Upper lobe of left lung (tissue), 6 donors: ENCODE measurements at regions not wholly inside any gene's neighbourhood (a gene's known extent, or its start where the extent isn't known, plus 50 kb on each side); places are given as distances from the start of the nearest gene placed in this dataset.

Experiments
- ATAC-seq, 2 donors: fragments of 200-7000 bp; cut with Tn5 transposase; one replicate each; pipeline ENCODE4 v1.9.1; 2022; ENCODE audit warnings: mild to moderate bottlenecking in 2 of 2, moderate library complexity in 2 of 2; ENCODE audit not compliant: low FRiP score in 2 of 2
- DNase-seq, 2 donors: peaks; one replicate each; pipeline ENCODE4 v3.0.0-alpha.2; 2019 to 2020
- H3K27ac ChIP-seq, 4 donors: fragments of 200-600 bp; sonication (generic); one replicate each; pipeline ENCODE4 v1.5.1; 2016 to 2019
- H3K27me3 ChIP-seq, 4 donors: fragments of 200-600 bp; sonication (generic); one replicate each; pipeline ENCODE4 v1.5.1; 2017 to 2019
- H3K36me3 ChIP-seq, 4 donors: fragments of 200-600 bp; sonication (generic); one replicate each; pipeline ENCODE4 v1.5.1; 2016 to 2019
- H3K4me1 ChIP-seq, 4 donors: fragments of 200-600 bp; sonication (generic); one replicate each; pipeline ENCODE4 v1.5.1; 2018 to 2019
- H3K4me3 ChIP-seq, 4 donors: fragments of 200-600 bp; sonication (generic); one replicate each; pipeline ENCODE4 v1.5.1; 2017 to 2019; ENCODE audit warnings: mild to moderate bottlenecking in 2 of 4, moderate library complexity in 1 of 4
- H3K9me3 ChIP-seq, 4 donors: fragments of 200-600 bp; sonication (generic); one replicate each; pipeline ENCODE4 v1.5.1; 2018 to 2019
- EP300 ChIP-seq, 4 donors: sonication (generic); formaldehyde crosslinking; IDR thresholded peaks; one replicate each; pipeline ENCODE4 v1.5.1; 2017; ENCODE audit warnings: antibody characterized with exemption in 4 of 4, control low read depth in 2 of 4
- POLR2A ChIP-seq, 4 donors: fragments of 450-650 bp; IDR thresholded peaks; one replicate each; pipeline ENCODE4 v1.5.1; 2016 to 2017; ENCODE audit warnings: antibody characterized with exemption in 4 of 4, mild to moderate bottlenecking in 2 of 4
- POLR2AphosphoS5 ChIP-seq, 2 donors: sonication (generic); formaldehyde crosslinking; IDR thresholded peaks; one replicate each; pipeline ENCODE4 v1.5.1; 2017; ENCODE audit warnings: antibody characterized with exemption in 2 of 2
- WGBS, 2 donors: methylation state at CpG; one replicate each; pipeline ENCODE4 v1.1.5; 2017 to 2018; 5-methylcytosine and 5-hydroxymethylcytosine counted together
- TF ChIP-seq, protein P1 (sequence below), 6 experiments: fragments of 450-650 bp in 4 of 6; fragments of 200-600 bp in 2 of 6; sonication (generic) in 2 of 6; IDR thresholded peaks; one replicate each; pipeline ENCODE4 v1.5.1; 2016 to 2019; ENCODE audit warnings: antibody characterized with exemption in 6 of 6
- donor health status: DM: no; HTN: no; CAD: no; lungs with moderate emphysema.
- donor health status: DM: no; HTN: yes; CAD: no; lungs with severe emphysema.

- ATAC-seq (no peak), DNase-seq (no peak)
- 90 to 100% methylated on average over 2 of the region's 2 CpGs for whole genome bisulfite sequencing, 2 donors
- TF ChIP-seq, protein P1, sequence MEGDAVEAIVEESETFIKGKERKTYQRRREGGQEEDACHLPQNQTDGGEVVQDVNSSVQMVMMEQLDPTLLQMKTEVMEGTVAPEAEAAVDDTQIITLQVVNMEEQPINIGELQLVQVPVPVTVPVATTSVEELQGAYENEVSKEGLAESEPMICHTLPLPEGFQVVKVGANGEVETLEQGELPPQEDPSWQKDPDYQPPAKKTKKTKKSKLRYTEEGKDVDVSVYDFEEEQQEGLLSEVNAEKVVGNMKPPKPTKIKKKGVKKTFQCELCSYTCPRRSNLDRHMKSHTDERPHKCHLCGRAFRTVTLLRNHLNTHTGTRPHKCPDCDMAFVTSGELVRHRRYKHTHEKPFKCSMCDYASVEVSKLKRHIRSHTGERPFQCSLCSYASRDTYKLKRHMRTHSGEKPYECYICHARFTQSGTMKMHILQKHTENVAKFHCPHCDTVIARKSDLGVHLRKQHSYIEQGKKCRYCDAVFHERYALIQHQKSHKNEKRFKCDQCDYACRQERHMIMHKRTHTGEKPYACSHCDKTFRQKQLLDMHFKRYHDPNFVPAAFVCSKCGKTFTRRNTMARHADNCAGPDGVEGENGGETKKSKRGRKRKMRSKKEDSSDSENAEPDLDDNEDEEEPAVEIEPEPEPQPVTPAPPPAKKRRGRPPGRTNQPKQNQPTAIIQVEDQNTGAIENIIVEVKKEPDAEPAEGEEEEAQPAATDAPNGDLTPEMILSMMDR (IDR thresholded peaks at IDR 0.05): no peak
- TF ChIP-seq POLR2AphosphoS5 (IDR thresholded peaks at IDR 0.05) (no peak), EP300 (IDR thresholded peaks at IDR 0.05) (no peak), POLR2A (IDR thresholded peaks at IDR 0.05) (no peak)
- H3K27me3 ChIP-seq: no peaks in the 10 kb centered on the region
- no peaks in the 10 kb centered on the region for H3K4me1 ChIP-seq
- no peaks in the 10 kb centered on the region for H3K36me3 ChIP-seq
- H3K27ac ChIP-seq: no peak overlapping the region
- no peaks in the 10 kb centered on the region for H3K9me3 ChIP-seq
- H3K4me3 ChIP-seq: no peak overlapping the region
Measured at GRCh38 chr4:38510201-38510600, 153.8 kb upstream of the KLF3 start.

DNA sequence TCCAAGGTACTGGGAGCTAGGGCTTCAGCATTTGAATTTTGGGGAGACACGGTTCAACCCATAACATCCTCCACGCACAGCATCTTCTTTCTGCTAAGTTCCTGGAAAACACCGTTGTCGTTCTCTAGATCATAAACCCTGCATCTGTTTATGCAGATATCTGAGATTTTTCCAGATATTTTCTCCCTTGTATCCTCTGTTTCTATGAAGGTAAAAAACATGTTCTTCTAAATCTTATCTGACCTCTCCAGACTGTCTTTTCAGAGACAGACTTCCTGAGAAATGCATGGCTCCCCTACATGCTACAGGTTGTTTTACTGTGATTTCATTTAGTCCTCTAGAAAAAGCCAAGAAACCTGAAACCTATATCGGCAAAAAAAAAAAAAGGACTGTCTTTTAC lies 152.3 kb upstream of the KLF3 start:
- Histone ChIP-seq H3K9me3 (no peaks in the 10 kb centered on the region), H3K4me3 (no peak overlapping the region), H3K4me1 (no peaks in the 10 kb centered on the region), H3K27me3 (no peaks in the 10 kb centered on the region), H3K27ac (no peak overlapping the region), H3K36me3 (no peaks in the 10 kb centered on the region)
- WGBS, 2 donors: 71 to 90% methylated on average over 5 of the region's 5 CpGs
- ATAC-seq: no peak
- TF ChIP-seq POLR2A (IDR thresholded peaks at IDR 0.05) (no peak), POLR2AphosphoS5 (IDR thresholded peaks at IDR 0.05) (no peak)
- DNase-seq: no peak

DNA sequence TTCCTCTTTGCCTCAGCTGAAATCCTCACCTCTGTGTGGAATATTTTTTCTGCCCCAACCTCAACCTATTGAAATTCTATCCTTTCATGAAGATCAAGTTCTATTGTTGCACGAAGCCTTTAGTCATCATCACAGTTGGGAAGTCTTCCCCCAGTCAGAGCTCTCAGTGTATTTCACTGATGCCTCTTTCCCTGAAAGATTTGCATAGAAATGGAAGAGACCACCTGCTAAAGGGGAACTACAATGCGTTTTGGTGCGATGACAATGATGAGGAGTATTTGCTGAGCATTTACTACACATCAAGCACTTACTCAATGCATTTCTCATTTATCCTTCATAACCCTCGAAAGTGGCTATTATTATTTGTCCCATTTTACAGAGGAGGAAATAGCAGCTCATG lies 151.2 kb upstream of the KLF3 start:
- WGBS, 2 donors: 86 to 90% methylated on average over 4 of the region's 4 CpGs
- H3K9me3 ChIP-seq: no peaks in the 10 kb centered on the region
- no peaks in the 10 kb centered on the region for H3K4me1 ChIP-seq
- H3K36me3 ChIP-seq: no peaks in the 10 kb centered on the region
- no peak overlapping the region for H3K27ac ChIP-seq
- no peak for DNase-seq
- no peak for ATAC-seq
- H3K27me3 ChIP-seq: no peaks in the 10 kb centered on the region
- H3K4me3 ChIP-seq: no peak overlapping the region
- TF ChIP-seq EP300 (IDR thresholded peaks at IDR 0.05) (no peak), POLR2AphosphoS5 (IDR thresholded peaks at IDR 0.05) (no peak), POLR2A (IDR thresholded peaks at IDR 0.05) (no peak)
- TF ChIP-seq, protein P1 (IDR thresholded peaks at IDR 0.05): no peak

DNA sequence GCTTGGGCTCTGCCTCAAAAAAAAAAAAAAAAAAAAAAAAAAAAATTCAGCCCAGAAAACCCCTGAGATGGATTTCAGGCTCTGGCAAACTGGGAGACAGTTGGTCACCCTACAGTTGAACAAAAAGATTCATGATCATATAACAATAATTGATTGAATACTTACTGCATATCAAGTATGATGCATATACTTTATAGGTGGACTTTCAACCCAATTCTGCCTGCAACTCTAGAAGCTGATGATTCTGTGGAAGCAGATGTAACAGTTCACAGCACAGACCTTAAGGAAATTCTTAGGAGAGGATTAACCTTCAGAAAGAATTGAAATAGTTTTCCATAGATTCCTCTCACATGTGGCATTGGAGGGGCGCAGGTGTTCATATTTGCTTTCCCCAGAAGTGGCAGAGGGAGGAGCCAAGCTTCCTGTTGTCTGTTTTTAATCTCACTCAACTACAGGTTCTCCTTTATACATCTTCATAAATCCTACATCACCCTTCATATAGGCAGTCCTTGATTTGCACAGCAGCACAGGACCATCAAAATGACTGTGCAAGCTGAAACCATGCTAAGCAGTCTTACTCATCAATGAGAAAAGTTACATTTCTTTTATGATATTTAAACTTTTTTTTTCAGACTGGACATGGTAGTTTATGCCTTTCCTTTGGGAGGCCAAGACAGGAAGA lies 149.4 kb upstream of the KLF3 start:
- no peaks in the 10 kb centered on the region for H3K4me1 ChIP-seq
- no peak for ATAC-seq
- DNase-seq: no peak
- H3K4me3 ChIP-seq: no peak overlapping the region
- 80 to 100% methylated on average over 1 of the region's 1 CpG for WGBS, 2 donors
- no peaks in the 10 kb centered on the region for H3K27me3 ChIP-seq
- TF ChIP-seq EP300 (IDR thresholded peaks at IDR 0.05) (no peak), POLR2A (IDR thresholded peaks at IDR 0.05) (no peak), POLR2AphosphoS5 (IDR thresholded peaks at IDR 0.05) (no peak)
- TF ChIP-seq, protein P1 (IDR thresholded peaks at IDR 0.05): no peak
- H3K36me3 ChIP-seq: no peaks in the 10 kb centered on the region
- H3K9me3 ChIP-seq: no peaks in the 10 kb centered on the region
- no peak overlapping the region for H3K27ac ChIP-seq

- no peak for DNase-seq
- TF ChIP-seq, protein P1 (IDR thresholded peaks at IDR 0.05): no peak
- TF ChIP-seq POLR2AphosphoS5 (IDR thresholded peaks at IDR 0.05) (no peak), EP300 (IDR thresholded peaks at IDR 0.05) (no peak), POLR2A (IDR thresholded peaks at IDR 0.05) (no peak)
- H3K9me3 ChIP-seq: no peaks in the 10 kb centered on the region
- H3K4me1 ChIP-seq: no peaks in the 10 kb centered on the region
- H3K4me3 ChIP-seq: no peak overlapping the region
- no peak for ATAC-seq
- H3K36me3 ChIP-seq: no peaks in the 10 kb centered on the region
- 46% methylated on average over 2 of the region's 2 CpGs for WGBS, 2 donors
- no peaks in the 10 kb centered on the region for H3K27me3 ChIP-seq
- no peak overlapping the region for H3K27ac ChIP-seq
Measured at GRCh38 chr4:38516190-38516589, 147.8 kb upstream of the KLF3 start.
